Superior temporal gyrus (tissue), 1 donor: ENCODE measurements at regions not wholly inside any gene's neighbourhood (a gene's known extent, or its start where the extent isn't known, plus 50 kb on each side); places are given as distances from the start of the nearest gene placed in this dataset.
"Not testable (repeated sequence)": the region's sequence is repeated elsewhere in the genome, so short reads cannot be mapped to it uniquely, and the experiment has no call there.

Experiments used
- DNase-seq: peaks from one replicate; pipeline ENCODE4 v3.0.0-alpha.2; 2016; ENCODE audit errors: extremely low spot score

DNA sequence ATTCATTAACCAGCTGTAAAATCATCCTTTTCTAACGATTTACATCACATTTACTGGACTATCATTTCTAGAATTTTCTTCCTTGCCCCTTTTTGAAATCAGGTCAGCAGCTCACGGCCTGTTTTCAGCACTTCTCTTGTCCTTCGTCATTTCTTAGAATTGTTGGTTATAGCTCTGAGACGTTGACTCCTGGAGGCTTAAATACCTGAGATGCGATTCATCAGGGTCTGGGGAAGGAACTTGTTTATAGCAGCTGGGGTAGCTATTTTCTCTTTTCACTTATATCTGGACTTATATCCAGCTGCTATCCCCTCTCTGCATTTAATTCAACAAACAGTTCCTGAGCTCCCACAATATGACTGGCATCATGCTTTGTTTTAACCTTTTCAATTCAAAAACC, 338.7 kb upstream of the TNRC6C start:
- DNase-seq: no peak

DNA sequence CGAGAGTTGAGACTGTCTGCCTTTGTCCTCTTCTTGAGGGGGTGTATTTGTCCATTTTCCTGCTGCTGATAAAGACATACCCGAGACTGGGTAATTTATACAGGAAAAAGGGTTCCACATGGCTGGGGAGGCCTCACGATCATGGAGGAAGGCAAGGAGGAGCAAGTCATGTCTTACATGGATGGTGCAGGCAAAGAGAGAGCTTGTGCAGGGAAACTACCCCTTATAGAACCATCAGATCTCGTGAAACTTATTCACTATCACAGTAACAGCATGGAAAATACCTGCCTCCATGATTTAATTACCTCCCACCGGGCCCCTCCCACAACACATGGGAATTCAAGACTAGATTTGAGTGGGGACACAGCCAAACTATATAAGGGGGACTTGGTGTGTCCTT, 338.2 kb upstream of the TNRC6C start:
- no peak for DNase-seq

DNA sequence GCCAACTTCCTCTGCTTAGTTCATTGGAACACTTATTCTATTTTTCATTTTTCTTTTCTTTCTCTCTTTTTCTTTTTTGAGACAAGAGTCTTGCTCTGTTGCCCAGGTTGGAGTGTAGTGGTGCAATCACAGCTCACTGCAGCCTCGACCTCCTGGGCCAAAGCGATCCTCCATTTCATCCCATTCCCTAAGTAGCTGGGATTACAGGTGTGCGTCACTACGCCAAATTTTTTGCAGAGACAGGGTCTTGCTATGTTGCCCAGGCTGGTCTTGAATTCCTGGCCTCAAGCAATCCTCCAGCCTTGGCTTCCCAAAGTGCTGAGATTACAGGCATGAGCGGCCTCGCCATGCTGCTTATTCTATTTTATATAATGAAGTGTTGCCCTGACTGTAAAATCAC, 336.4 kb upstream of the TNRC6C start:
- DNase-seq: not testable (repeated sequence)

DNA sequence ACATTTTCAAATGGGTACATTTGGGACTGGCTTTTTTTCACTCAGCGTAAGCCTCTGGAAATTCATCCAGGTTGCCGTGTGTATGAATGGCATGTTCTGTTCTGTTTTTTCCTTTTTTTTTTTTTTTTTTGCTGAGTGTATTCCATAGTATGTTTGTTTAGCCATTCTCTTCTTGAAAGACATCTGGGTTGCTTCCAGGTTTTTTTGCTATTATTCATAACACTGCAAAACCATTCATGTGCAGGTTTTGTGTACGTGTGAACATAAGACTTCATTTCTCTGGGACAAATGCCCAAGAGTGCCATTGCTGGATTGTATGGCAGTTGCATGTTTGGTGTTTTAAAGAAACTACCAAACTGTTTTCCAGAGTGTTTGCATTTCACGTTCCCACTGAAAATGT, 335.9 kb upstream of the TNRC6C start:
- DNase-seq: no peak

DNA sequence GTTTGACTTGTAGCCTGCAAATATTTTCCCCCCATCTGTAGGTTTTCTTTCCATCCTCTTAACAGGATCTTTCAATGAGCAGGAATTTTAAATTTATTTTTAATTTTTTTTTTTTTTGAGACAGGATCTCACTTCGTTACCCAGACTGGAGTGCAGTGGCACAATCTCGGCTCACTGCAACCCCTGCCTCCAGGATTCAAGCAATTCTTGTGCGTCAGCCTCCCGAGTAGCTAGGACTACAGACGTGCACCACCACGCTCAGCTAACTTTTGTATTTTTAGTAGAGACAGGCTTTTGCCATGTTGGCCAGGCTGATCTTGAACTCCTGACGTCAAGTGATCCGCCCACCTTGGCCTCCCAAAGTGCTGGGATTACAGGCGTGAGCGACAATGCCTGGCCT, 335.2 kb upstream of the TNRC6C start:
- not testable (repeated sequence) for DNase-seq

DNA sequence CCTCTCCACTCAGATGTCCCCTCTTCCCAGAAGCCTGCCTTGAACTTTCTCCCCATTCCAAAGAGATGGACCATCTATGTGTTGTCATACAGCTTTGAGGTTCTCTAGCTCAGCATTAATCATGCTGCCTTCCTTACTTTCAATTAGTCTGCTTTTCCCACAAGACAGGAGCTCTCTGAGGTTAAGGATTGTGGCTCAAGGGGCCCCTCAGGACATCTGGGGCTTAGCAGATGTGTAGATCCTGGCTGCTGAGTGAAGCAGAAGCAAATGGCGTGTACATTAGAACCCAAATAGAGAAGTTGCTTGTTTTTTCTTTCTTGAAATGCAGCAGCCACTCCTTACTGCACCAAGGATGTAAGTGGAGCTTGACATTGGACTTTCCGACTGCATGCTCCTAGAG, 330.5 kb upstream of the TNRC6C start:
- no peak for DNase-seq

DNA sequence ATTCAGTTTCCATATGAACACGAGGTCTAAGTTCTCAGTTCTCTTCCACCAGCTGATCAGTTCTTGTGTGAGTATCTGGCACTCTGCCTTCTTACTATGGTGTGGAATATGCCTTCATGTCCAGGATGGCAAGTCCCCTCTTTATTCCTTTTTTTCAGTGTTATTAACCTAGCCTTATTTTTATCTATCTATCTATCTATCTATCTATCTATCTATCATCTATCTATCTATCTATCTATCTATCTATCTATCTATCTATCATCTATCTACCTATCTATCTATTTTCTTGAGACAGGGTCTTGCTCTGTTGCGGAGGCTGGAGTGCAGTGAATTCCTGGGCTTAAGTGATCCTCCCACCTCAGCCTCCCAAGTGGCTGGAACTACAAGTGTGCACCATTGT, 329.2 kb upstream of the TNRC6C start:
- DNase-seq: not testable (repeated sequence)

DNA sequence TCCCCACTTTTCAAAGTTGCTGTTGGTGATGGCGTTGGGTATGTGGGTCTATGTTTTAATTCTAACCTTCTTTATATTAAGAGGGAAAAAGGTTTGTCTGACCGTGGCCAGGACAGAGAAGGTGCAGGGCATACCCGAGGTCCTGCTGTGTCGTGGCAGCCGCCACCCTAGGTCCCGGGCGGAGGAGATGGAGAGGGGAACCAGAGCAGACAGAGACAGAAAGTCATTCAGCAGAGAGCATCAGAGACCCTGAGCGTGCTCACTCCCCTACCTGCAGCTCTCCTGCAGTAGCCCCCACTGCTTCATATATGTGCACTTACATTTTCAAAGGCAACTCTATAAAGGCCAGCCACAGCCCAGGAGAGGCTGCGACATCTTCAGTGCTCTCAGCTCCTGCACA, 327.2 kb upstream of the TNRC6C start:
- no peak for DNase-seq

DNA sequence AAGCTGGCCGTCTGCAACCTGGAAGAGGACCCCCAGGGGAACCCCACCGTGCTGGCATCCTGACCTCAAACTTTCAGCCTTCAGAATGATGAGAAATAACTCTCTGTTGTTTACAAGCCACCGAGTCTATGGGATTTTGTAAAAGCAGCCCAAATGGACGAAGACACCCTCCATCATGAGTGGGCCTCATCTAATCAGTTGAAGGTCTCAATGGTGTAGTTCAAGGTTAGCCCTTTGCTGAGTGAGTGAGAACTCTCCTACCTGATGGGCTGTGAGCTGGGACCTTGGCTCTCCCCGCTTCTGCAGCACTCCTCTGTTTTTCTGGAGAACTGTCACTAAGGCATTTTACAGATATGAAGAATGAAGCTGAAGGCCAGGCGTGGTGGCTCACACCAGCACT, 325.9 kb upstream of the TNRC6C start:
- DNase-seq: no peak

DNA sequence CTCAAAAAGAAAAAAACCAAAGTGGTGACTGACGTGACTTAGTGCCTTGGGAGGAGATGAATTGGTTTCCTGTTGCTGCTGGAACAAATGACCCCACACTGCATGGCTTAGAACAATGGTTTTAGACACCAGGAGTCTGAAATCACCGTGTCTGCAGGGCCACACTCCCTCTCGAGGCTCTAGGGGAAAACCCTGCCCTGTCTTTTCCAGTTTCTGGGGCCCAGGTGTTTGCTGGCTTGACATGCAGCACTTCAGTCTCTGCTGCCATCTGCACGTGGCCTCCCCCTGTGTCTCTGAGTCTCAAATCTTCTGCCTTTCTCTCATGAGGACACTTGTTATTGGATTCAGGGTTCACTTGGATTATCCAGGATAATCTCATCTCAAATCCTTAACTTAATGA, 323.8 kb upstream of the TNRC6C start:
- DNase-seq: no peak

DNA sequence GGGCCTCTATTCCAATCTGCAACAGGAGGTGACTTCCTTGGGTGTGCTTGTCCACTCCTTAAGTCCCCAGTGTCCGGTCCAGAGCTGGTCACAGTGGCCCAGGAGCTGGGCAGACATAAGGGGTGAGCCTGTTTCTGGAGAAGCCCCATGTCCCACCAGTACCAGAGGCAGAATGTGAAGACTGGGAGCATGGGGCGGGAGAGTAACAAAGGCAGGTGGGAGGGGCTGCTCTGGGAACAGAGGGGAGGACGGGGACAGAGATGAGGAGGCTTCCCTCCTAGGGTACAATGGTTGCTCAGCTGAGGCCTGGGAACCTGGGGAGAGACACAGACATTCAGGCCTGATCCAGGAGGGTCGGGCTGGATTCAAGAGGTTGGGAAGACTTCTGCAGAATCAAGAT, 323.3 kb upstream of the TNRC6C start:
- DNase-seq: no peak

DNA sequence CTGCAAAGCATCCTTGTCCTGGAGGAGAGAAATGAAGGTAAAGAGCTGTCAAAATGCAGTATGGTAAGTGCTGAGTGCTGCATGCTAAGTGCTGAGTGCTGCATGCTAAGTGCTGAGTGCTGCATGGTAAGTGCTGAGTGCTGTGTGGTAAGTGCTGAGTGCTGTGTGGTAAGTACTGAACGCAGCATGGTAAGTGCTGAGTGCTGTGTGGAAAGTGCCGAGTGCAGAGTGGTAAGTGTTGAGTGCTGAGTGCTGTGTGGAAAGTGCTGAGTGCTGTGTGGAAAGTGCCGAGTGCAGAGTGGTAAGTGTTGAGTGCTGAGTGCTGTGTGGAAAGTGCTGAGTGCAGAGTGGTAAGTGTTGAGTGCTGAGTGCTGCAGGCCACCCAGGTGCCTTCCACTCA, 322.7 kb upstream of the TNRC6C start:
- DNase-seq: not testable (repeated sequence)

DNA sequence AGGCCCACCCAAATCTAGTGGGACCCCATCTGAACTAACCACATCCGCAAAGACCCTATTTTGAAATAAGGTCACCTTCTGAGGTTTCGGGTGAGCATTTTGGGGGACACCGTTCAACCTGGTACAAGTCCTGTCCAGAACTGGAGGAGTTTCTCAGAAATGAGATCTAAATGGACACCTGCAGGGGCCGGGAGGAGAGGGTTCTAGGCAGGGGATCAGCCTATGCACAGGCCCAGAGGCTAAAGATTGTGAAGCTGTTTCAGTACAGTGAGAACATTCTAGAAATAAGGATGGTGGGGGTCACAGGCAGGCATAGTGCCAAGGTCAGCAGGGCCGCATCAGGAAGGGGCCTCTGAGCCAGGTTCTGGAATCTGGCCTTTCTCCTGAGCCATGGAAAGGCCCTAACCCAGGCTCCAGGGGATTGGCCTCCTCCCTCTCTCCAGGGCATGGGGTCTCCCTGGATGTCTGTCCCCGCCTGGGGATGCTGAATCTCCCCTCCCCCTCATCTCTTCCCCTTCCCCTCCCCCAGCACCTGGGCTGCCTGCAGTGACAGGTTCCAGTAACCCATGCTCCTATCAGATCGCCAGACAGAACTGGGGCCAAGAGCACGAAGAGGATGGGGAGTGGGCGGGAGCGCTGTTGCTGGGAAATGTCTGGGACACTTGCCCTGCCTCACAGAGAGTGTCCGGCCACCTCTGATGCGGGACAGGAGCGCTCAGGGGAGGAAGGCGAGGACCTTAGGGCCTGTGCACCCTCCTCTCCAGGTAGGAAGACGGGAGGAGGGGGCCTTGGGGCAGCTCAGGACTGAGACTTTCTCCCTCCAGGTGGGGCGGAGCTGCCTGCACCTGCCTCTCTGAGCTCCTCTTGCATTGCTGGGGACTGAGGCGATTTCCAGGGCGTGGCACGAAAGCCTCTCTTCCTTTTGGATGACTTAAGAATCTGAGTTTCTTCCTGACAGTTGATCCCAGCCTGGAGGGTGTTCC, 321.4 kb upstream of the TNRC6C start:
- DNase-seq: no peak

DNA sequence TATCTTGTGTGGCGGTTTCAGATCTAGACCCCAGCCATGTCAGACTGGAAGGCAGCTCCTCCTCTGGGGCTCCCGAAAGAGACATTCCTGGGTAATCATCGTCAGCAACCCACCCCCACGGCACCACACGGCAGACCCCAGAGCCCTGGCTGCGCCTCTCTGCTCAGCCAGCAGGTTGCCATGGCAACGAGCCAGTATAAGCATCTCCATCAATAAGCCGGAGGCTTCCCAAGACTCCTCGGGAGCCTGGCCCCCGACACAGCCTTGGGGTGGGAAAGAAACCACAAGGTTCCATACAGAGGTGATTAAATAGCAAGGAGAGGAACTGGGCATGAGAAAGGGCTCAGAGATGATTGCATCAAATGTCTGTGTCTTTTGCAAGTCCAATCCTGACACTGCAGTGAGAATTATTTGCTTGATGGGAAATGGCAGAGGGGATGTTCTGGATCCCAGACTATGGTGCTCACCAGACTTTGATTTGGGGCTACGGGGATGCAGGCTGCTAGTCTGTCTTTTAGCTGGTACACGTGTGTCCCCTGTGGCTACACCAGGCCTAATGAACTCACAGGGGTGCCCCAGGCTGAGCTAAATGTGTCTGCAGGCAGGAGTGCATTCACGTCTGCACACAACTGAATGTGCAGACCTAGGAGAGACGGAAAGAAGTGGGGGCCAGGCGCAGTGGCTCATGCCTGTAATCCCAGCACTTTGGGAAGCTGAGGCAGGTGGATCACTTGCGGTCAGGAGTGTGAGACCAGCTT, 320.5 kb upstream of the TNRC6C start:
- DNase-seq: no peak

DNA sequence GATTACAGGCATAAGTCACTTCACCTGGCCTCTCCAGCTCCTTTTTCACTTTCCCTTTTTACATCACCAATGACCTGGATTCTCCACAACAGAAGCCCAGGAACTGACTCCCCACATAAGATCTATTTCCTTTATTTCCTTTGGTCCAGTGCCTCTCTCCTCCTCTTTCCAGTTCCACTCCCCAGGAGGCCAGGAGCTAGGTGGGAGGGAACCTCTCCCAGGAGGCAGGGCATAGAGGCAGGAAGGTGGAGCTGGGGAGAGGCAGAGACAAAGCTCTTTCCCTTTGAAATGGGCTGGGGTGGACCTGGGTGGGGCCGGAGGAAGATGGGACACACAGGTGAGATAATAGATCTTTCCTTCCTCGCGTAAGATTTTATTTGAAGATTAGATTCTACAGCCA, 318.3 kb upstream of the TNRC6C start:
- no peak for DNase-seq

DNA sequence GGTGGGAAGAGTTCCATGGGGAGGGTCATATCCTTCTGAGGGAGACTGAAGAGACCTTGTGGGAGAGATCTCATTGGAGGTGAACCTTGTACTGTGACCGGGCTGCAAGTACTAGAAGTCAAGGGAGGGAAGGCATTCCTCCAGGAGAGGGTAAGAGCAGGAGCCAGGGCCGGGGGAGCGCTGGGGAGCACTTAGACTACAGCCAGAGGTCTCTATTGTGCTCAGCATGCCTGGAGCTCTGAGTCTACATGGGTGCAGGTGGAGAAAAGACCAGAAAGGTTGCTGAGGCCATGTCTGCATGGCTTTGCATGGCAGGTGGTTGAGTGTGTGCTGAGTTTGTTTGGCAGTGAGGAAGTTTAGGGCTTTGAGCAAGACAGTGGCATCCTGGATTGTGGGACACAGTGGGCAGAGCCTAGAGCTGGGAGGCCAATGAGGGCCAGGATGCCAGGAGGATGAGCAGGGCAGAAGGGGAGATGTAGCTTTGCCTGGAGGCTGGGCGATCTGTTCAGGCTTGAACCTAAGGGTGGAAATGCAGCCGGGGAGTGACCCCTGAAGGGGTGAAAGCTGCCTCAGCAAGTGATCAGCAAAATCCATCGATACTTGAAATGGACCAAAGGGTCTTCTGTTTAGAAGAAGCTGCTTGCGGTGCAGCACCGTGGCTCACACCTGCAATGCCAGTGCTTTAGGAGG, 317.4 kb upstream of the TNRC6C start:
- no peak for DNase-seq

DNA sequence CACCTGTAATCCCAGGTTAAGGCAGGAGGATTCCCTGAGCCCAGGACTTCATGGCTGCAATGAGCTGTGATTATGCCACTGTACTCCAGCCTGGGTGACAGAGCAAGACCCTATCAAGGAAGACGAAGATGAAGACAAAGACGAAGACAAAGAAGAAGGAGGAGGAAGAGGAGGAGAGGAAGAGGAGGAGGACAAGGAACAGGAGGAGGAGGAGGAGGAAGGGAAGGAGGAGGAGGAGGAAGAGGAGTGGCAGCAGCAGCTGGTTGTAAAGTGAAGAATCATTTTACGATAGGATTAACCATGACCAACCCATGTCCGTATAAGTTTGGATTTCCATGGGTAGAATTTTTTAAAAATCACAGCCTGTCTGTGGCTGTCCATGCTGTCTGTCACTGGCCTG, 316.8 kb upstream of the TNRC6C start:
- DNase-seq: no peak

DNA sequence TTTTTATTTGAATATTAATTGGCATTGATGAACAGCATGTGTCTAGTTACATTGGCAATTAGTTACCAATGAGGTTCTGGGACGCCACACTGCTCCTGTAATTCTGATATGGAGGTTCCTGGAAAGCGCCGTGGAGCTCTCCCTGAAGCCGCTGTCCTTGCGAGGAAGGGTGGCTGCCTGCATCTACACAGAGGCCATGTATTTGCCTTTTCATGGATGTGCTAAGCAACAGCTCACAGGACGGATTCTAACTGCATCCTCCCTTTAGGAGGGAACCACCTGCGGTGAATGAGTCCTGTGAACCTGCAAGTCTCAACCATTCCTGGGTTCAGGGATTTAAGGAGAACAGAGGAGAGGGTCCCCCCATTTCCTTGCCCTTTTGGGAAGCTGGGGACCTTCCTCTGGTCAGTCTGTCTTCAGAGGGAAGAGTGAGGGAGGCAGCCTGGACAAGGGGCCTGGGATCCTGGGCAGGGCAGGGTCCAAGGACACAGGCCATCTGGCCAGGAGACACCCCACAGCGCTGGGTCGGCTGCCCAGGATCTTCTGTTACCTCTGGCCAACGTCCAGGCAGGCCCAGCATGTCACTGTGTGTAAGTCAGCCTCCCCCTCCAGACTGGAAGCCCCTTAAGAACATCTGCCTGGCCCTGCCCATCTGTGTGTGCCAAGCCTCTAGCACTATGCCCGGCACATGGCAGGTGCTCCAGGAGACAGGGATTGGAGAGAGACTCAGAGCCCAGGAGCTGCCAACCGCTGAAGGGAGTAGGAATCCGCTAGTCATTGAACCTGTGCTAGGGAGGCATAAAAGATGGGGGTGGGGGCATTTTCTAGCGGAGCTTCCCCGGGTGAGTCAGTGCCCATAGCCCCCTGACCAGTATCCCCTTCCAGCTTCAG, 314.1 kb upstream of the TNRC6C start:
- DNase-seq: no peak

DNA sequence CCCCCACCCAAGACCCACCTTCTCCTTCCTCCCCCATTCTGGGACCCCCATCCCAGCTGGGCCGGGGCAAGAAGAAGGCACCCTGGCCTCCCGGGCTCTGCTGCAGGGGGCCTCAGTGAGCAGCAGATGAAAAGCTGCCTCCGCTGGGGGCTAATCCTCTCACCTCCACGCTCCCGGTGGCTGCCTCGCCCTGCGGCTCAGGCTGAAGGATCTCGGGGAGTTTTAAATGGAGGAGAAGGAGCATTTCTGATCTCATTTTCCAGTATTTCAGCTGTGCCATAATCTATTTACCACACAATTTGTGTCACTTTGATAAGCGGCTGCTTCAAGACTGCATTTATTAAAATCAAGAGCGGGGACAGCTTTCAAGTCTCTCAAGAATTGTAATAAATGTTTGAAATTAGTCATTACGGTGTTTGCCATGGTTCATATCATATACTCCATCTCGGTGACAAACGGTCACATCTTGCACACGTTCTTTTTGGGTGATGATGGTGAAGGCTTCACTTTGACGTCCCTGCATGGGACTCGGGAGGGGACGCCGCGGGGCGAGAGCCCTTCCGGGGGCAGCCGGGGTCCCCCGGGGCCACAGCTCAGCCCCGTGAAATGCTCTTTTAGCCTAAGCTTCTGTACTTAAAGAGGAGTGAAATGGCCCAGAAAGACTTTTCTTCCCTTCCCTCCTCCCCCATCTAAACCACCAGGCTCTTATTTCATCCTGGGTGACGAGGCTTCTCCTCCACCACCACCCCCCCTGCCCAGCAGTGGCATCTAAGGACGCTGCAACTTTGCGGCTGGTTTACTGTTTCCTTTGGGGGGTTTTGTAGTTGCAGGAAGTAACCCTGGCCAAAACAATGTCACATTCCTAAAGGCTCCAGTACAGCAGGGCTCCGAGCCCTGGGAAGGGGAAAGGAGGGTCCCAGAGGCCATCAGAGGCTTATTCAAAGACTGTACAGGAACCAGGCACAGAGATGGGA, 313.1 kb upstream of the TNRC6C start:
- DNase-seq: no peak

DNA sequence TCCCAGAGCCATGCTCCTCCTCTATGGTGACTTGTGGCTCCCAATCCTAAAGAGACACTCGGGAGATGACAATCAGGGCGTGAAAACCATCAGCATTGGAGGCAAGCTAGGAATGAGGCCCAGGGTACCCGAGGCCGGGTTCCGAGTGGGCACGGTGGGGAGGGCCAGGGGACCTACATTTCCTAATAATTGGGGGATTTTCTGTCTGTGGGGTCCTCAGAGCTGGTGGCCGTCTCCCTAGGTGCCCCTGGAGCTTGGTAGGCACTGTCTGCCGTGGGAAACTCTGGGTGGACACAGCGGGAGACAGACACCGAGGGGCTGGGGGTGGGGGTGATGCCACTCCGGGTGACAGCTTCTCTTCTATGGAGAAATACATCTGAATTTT, 312.5 kb upstream of the TNRC6C start:
- no peak for DNase-seq
